ENCODE measurements at regions not wholly inside any gene's neighbourhood (a gene's known extent, or its start where the extent isn't known, plus 50 kb on each side); places are given as distances from the start of the nearest gene placed in this dataset.

DNA sequence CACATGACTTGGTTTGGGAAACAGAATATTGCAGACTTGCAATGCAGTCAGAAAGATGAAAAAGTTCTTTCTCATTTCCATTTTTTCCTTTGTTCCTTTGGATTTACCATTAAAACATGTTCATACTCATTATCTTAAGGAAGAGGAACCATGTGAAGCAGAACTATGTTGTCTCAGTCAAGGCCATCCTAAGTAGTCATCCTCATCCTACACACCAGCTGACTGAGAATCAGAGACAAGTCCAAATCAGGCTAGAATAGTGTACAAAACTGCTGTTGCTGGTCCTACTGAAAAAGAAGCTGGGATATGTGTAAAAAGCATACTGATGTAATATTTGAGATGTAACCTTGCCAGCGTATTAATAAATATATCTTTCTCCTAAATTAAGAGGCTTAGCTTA is 433.4 kb downstream of the SLITRK5 start:
- TF ChIP-seq, protein P1, sequence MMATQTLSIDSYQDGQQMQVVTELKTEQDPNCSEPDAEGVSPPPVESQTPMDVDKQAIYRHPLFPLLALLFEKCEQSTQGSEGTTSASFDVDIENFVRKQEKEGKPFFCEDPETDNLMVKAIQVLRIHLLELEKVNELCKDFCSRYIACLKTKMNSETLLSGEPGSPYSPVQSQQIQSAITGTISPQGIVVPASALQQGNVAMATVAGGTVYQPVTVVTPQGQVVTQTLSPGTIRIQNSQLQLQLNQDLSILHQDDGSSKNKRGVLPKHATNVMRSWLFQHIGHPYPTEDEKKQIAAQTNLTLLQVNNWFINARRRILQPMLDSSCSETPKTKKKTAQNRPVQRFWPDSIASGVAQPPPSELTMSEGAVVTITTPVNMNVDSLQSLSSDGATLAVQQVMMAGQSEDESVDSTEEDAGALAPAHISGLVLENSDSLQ (IDR thresholded peaks at IDR 0.05) = no peak
- TF ChIP-seq, protein P2, sequence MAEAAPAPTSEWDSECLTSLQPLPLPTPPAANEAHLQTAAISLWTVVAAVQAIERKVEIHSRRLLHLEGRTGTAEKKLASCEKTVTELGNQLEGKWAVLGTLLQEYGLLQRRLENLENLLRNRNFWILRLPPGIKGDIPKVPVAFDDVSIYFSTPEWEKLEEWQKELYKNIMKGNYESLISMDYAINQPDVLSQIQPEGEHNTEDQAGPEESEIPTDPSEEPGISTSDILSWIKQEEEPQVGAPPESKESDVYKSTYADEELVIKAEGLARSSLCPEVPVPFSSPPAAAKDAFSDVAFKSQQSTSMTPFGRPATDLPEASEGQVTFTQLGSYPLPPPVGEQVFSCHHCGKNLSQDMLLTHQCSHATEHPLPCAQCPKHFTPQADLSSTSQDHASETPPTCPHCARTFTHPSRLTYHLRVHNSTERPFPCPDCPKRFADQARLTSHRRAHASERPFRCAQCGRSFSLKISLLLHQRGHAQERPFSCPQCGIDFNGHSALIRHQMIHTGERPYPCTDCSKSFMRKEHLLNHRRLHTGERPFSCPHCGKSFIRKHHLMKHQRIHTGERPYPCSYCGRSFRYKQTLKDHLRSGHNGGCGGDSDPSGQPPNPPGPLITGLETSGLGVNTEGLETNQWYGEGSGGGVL (CRISPR knock-in tag; IDR thresholded peaks at IDR 0.05) = no peak
- TF ChIP-seq, protein P3, sequence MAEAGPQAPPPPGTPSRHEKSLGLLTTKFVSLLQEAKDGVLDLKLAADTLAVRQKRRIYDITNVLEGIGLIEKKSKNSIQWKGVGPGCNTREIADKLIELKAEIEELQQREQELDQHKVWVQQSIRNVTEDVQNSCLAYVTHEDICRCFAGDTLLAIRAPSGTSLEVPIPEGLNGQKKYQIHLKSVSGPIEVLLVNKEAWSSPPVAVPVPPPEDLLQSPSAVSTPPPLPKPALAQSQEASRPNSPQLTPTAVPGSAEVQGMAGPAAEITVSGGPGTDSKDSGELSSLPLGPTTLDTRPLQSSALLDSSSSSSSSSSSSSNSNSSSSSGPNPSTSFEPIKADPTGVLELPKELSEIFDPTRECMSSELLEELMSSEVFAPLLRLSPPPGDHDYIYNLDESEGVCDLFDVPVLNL (CRISPR knock-in tag; IDR thresholded peaks at IDR 0.05; ENCODE audit: low read depth) = no peak
- TF ChIP-seq, protein P4, sequence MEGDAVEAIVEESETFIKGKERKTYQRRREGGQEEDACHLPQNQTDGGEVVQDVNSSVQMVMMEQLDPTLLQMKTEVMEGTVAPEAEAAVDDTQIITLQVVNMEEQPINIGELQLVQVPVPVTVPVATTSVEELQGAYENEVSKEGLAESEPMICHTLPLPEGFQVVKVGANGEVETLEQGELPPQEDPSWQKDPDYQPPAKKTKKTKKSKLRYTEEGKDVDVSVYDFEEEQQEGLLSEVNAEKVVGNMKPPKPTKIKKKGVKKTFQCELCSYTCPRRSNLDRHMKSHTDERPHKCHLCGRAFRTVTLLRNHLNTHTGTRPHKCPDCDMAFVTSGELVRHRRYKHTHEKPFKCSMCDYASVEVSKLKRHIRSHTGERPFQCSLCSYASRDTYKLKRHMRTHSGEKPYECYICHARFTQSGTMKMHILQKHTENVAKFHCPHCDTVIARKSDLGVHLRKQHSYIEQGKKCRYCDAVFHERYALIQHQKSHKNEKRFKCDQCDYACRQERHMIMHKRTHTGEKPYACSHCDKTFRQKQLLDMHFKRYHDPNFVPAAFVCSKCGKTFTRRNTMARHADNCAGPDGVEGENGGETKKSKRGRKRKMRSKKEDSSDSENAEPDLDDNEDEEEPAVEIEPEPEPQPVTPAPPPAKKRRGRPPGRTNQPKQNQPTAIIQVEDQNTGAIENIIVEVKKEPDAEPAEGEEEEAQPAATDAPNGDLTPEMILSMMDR (IDR thresholded peaks at IDR 0.05 in 2 of 3, conservative IDR thresholded peaks at IDR 0.05 in 1 of 3; ENCODE audit: insufficient read depth in 2 of 3, low read depth in 1 of 3, low read length in 3 of 3) = no peak
- TF ChIP-seq, protein P5, sequence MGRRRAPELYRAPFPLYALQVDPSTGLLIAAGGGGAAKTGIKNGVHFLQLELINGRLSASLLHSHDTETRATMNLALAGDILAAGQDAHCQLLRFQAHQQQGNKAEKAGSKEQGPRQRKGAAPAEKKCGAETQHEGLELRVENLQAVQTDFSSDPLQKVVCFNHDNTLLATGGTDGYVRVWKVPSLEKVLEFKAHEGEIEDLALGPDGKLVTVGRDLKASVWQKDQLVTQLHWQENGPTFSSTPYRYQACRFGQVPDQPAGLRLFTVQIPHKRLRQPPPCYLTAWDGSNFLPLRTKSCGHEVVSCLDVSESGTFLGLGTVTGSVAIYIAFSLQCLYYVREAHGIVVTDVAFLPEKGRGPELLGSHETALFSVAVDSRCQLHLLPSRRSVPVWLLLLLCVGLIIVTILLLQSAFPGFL (CRISPR knock-in tag; IDR thresholded peaks at IDR 0.05) = no peak
- TF ChIP-seq BHLHE40 (IDR thresholded peaks at IDR 0.05; ENCODE audit: low read length) (no peak), ZNF766 (CRISPR knock-in tag; conservative IDR thresholded peaks at IDR 0.05) (no peak)
- TF ChIP-seq, protein P6, sequence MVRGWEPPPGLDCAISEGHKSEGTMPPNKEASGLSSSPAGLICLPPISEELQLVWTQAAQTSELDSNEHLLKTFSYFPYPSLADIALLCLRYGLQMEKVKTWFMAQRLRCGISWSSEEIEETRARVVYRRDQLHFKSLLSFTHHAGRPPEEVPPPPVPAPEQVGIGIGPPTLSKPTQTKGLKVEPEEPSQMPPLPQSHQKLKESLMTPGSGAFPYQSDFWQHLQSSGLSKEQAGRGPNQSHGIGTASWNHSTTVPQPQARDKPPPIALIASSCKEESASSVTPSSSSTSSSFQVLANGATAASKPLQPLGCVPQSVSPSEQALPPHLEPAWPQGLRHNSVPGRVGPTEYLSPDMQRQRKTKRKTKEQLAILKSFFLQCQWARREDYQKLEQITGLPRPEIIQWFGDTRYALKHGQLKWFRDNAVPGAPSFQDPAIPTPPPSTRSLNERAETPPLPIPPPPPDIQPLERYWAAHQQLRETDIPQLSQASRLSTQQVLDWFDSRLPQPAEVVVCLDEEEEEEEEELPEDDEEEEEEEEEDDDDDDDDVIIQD (CRISPR knock-in tag; IDR thresholded peaks at IDR 0.05) = no peak

Measured in K562 (cell line).